Inflammatory macrophage (primary cell): ENCODE measurements at regions not wholly inside any gene's neighbourhood (a gene's known extent, or its start where the extent isn't known, plus 50 kb on each side); places are given as distances from the start of the nearest gene placed in this dataset.
"Not testable (repeated sequence)": the region's sequence is repeated elsewhere in the genome, so short reads cannot be mapped to it uniquely, and the experiment has no call there.

ENCODE experiments used
- DNase-seq, 2 donors: peaks; one replicate each; pipeline ENCODE4 v3.0.0-alpha.2; 2020 to 2022

- DNase-seq, result not testable (repeated sequence)
Observed at GRCh38 chr1:121117298-121117611, 66.9 kb downstream of the FAM72B start.

- peak; percentile 0 to 2 for DNase-seq
Observed at GRCh38 chr1:121117622-121118479, 66.3 kb downstream of the FAM72B start.
